Spleen (tissue), 11 donors: ENCODE measurements at regions not wholly inside any gene's neighbourhood (a gene's known extent, or its start where the extent isn't known, plus 50 kb on each side); places are given as distances from the start of the nearest gene placed in this dataset.

ENCODE experiments used
- DNase-seq: peaks from one replicate; pipeline ENCODE4 v3.0.0-alpha.2; 2020
- H3K27ac ChIP-seq, 8 donors: fragments of 200-600 bp; sonication (generic) in 7 of 8; 1 replicate in 4 of 8; 2 replicates in 4 of 8; pipeline versions ENCODE4 v1.5.0 to v1.8.0; 2016 to 2021; ENCODE audit warnings: inconsistent platforms in 4 of 8, mild to moderate bottlenecking in 4 of 8, moderate library complexity in 1 of 8
- H3K27me3 ChIP-seq, 7 donors: fragments of 200-600 bp; sonication (generic) in 6 of 7; replicated peaks in 1 of 7; 1 replicate in 4 of 7; 2 replicates in 3 of 7; pipeline versions ENCODE4 v1.5.0 to v1.8.0; 2016 to 2021; ENCODE audit warnings: inconsistent platforms in 3 of 7, mild to moderate bottlenecking in 1 of 7
- H3K36me3 ChIP-seq, 6 donors: fragments of 200-600 bp; sonication (generic) in 5 of 6; 1 replicate in 4 of 6; 2 replicates in 2 of 6; pipeline versions ENCODE4 v1.5.0 to v1.8.0; 2016 to 2021; ENCODE audit warnings: inconsistent platforms in 2 of 6
- H3K4me1 ChIP-seq, 6 donors: fragments of 200-600 bp; sonication (generic) in 5 of 6; 1 replicate in 3 of 6; 2 replicates in 3 of 6; pipeline versions ENCODE4 v1.5.0 to v1.8.0; 2016 to 2021; ENCODE audit warnings: inconsistent platforms in 3 of 6
- H3K4me3 ChIP-seq, 8 donors: fragments of 200-600 bp; sonication (generic) in 7 of 8; 1 replicate in 4 of 8; 2 replicates in 4 of 8; pipeline versions ENCODE4 v1.5.0 to v1.8.0; 2016 to 2021; ENCODE audit warnings: inconsistent platforms in 4 of 8, mild to moderate bottlenecking in 4 of 8, moderate library complexity in 2 of 8
- H3K9me3 ChIP-seq, 8 donors: fragments of 200-600 bp; sonication (generic) in 7 of 8; 1 replicate in 4 of 8; 2 replicates in 4 of 8; pipeline versions ENCODE4 v1.5.0 to v1.8.0; 2016 to 2021; ENCODE audit warnings: inconsistent platforms in 4 of 8
- CTCF ChIP-seq, 11 experiments: fragments of 200-600 bp in 7 of 11; fragments of 450-650 bp in 4 of 11; sonication (generic) in 4 of 11; IDR thresholded peaks in 8 of 11; conservative IDR thresholded peaks in 3 of 11; 1 replicate in 7 of 11; 2 replicates in 4 of 11; pipeline versions ENCODE4 v1.4.0 to v1.8.0; 2016 to 2021; ENCODE audit warnings: antibody characterized with exemption in 11 of 11, inconsistent platforms in 4 of 11, mild to moderate bottlenecking in 1 of 11
- POLR2A ChIP-seq, 3 donors: fragments of 450-650 bp; IDR thresholded peaks; one replicate each; pipeline ENCODE4 v1.5.1; 2017; ENCODE audit warnings: antibody characterized with exemption in 3 of 3, mild to moderate bottlenecking in 1 of 3
- POLR2AphosphoS5 ChIP-seq, 3 donors: sonication (generic); formaldehyde crosslinking; IDR thresholded peaks; one replicate each; pipeline ENCODE4 v1.5.1; 2017; ENCODE audit warnings: antibody characterized with exemption in 3 of 3
- WGBS, 5 donors: extraction: QIAGEN DNeasy Blood & Tissue Kit in 3 of 5; methylation state at CpG; one replicate each; pipeline versions ENCODE4 v1.1.5 to v1.1.7; 2013 to 2018; 5-methylcytosine and 5-hydroxymethylcytosine counted together
- intact Hi-C: fragments of 100-400 bp; cut with DNase I; formaldehyde crosslinking; loops from one replicate; pipeline ENCODE4 v1.15.0; 2023; ENCODE audit warnings: low total_unique reads
- donor health status: healthy with polysubstance abuse.
- donor health status: DM: no; HTN: no; CAD: no; lungs with moderate emphysema.
- donor health status: DM: no; HTN: no; CAD: no.
- donor health status: Bipolar disorder and iron deficiency.
- donor health status: healthy.
- donor health status: DM: no; HTN: no; CAD: no.
- donor health status: DM: yes; HTN: yes; CAD: no.

DNA sequence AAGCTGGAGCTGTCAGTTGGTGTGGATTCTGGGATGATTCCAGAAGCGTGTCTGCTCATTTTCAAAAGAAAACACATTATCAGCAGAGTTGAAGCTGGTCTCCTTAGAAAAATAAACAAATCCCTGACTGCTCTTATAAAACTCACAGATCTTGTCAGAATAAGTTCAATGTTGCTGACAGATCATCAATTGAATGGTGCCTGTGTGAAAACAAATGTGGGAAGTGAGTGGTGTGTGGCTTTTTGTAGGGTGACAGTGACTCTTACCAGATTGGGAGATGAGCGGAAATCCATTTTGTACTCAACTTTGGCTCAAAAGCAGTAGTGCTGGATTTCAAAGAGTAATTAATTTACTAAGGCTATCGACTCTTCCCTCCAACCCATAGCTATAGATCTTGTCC is 807.8 kb downstream of the RAPGEF2 start:
- intact Hi-C loops, result no loop called here
- Histone ChIP-seq H3K27ac (no peak overlapping the region), H3K36me3 (no peaks in the 10 kb centered on the region), H3K4me1 (no peaks in the 10 kb centered on the region), H3K27me3 (no peaks in the 10 kb centered on the region), H3K4me3 (no peak overlapping the region), H3K9me3 (peaks cover 0 to 15% (median 0%) of the 10 kb centered on the region in 8 donors)
- DNase-seq, result no peak
- WGBS, 5 donors, result 71 to 80% (median 73%) methylated on average over 3 of the region's 3 CpGs
- no peak for TF ChIP-seq CTCF (IDR thresholded peaks at IDR 0.05 in 8 of 11, conservative IDR thresholded peaks at IDR 0.05 in 3 of 11)
- no peak for TF ChIP-seq POLR2A (IDR thresholded peaks at IDR 0.05)
- TF ChIP-seq POLR2AphosphoS5 (IDR thresholded peaks at IDR 0.05), result no peak

DNA sequence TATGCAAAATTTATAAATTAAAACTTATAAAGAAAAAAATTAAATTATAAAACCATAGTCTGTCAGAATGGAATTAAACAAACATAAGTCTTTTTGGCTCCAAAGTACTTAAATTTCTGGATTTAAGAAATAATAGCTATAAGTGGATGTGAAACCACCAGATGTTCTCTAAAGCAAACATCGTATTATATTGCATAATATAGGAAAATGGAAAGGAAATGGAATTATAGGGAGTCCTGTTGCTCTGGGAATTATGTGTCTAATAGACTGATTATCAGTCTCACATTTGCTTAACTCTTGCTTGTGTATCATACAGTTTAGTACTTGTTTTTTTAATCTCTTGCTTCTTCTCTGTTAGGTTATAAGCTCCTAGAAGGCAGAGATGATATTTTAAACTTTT is 819.2 kb downstream of the RAPGEF2 start:
- peaks cover 0 to 39% (median 31%) of the 10 kb centered on the region in 8 donors for H3K9me3 ChIP-seq
- intact Hi-C loops, result no loop called here
- no peaks in the 10 kb centered on the region for H3K36me3 ChIP-seq
- H3K4me1 ChIP-seq, result no peaks in the 10 kb centered on the region
- DNase-seq, result no peak
- WGBS, 5 donors, result 51 to 69% (median 56%) methylated on average over 1 of the region's 1 CpG
- no peaks in the 10 kb centered on the region for H3K27me3 ChIP-seq
- TF ChIP-seq POLR2A (IDR thresholded peaks at IDR 0.05), result no peak
- no peak for TF ChIP-seq POLR2AphosphoS5 (IDR thresholded peaks at IDR 0.05)
- no peak for TF ChIP-seq CTCF (IDR thresholded peaks at IDR 0.05 in 8 of 11, conservative IDR thresholded peaks at IDR 0.05 in 3 of 11)
- H3K4me3 ChIP-seq, result no peak overlapping the region
- no peak overlapping the region for H3K27ac ChIP-seq

DNA sequence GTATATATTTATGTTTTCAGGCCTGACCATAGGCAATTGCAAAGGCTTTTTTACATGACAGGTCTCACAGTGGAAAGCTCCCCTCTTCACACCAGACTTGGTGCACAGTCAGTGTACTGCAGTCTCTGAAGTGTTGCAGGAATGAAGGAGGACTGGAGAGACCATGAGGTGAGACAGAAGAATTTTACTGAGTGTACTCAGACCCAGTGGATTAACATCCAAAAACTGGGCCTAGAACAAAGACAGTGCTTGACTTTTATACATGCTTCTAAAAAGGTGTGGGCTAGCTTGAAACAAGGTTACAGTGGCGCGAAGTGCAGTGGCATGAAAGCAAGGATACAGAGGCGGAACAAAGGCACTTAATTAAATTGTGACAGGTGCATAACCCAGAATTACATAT is 822.9 kb downstream of the RAPGEF2 start:
- WGBS, 5 donors, result 92 to 100% (median 97%) methylated on average over 3 of the region's 3 CpGs
- Histone ChIP-seq H3K4me1 (no peaks in the 10 kb centered on the region), H3K36me3 (no peaks in the 10 kb centered on the region), H3K9me3 (peaks cover 0 to 56% (median 47%) of the 10 kb centered on the region in 8 donors), H3K27me3 (no peaks in the 10 kb centered on the region), H3K27ac (no peak overlapping the region), H3K4me3 (no peak overlapping the region)
- no peak for DNase-seq
- intact Hi-C loops, result no loop called here
- TF ChIP-seq POLR2AphosphoS5 (IDR thresholded peaks at IDR 0.05) (no peak), CTCF (IDR thresholded peaks at IDR 0.05 in 8 of 11, conservative IDR thresholded peaks at IDR 0.05 in 3 of 11) (no peak), POLR2A (IDR thresholded peaks at IDR 0.05) (no peak)

DNA sequence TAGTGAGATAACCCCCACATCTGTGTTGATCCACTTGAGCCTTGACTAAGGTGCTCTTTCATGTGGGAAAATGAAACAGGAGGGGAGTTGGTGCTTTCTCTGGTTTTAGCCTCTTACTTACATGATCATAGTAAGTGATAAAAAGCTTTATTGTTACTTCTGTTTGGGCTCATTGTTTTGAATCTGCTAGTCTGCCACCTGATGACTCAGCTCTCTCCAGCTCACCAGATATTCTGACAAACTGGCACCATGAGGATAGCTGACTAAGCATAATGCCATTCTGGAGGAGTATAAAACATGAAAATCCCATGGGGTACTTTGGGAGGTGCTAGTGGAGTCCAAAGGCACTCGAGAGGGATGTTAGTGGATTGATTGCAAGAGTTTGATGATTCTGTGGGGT is 824.0 kb downstream of the RAPGEF2 start:
- intact Hi-C loops, result no loop called here
- 63 to 76% (median 71%) methylated on average over 1 of the region's 1 CpG for WGBS, 5 donors
- TF ChIP-seq CTCF (IDR thresholded peaks at IDR 0.05 in 8 of 11, conservative IDR thresholded peaks at IDR 0.05 in 3 of 11), result no peak
- no peak for TF ChIP-seq POLR2A (IDR thresholded peaks at IDR 0.05)
- no peak for TF ChIP-seq POLR2AphosphoS5 (IDR thresholded peaks at IDR 0.05)
- no peaks in the 10 kb centered on the region for H3K4me1 ChIP-seq
- H3K27ac ChIP-seq, result no peak overlapping the region
- H3K9me3 ChIP-seq, result peaks cover 0 to 56% (median 49%) of the 10 kb centered on the region in 8 donors
- H3K4me3 ChIP-seq, result no peak overlapping the region
- no peaks in the 10 kb centered on the region for H3K27me3 ChIP-seq
- H3K36me3 ChIP-seq, result no peaks in the 10 kb centered on the region
- no peak for DNase-seq
